HEK293T (cell line): ENCODE measurements at regions not wholly inside any gene's neighbourhood (a gene's known extent, or its start where the extent isn't known, plus 50 kb on each side); places are given as distances from the start of the nearest gene placed in this dataset.

Source experiments
- ARNT ChIP-seq: fragments of 450-650 bp; IDR thresholded peaks from 2 replicates; pipeline ENCODE4 v1.6.1; 2017; ENCODE audit warnings: mild to moderate bottlenecking
- BHLHE40 ChIP-seq: fragments of 450-650 bp; IDR thresholded peaks from 2 replicates; pipeline ENCODE4 v1.6.1; 2016; ENCODE audit warnings: mild to moderate bottlenecking, moderate library complexity, borderline replicate concordance
- ELF4 ChIP-seq: fragments of 450-650 bp; IDR thresholded peaks from 2 replicates; pipeline ENCODE4 v1.6.1; 2017; ENCODE audit warnings: antibody characterized with exemption
- FOXA1 ChIP-seq: fragments of 450-650 bp; IDR thresholded peaks from 2 replicates; pipeline ENCODE4 v1.6.1; 2016; ENCODE audit warnings: mild to moderate bottlenecking
- FOXK2 ChIP-seq: fragments of 450-650 bp; IDR thresholded peaks from 2 replicates; pipeline ENCODE4 v1.6.1; 2016; ENCODE audit warnings: mild to moderate bottlenecking
- FOXM1 ChIP-seq: fragments of 450-650 bp; IDR thresholded peaks from 2 replicates; pipeline ENCODE4 v1.6.1; 2017; ENCODE audit warnings: mild to moderate bottlenecking, borderline replicate concordance
- HDGF ChIP-seq: fragments of 450-650 bp; IDR thresholded peaks from 2 replicates; pipeline ENCODE4 v1.6.1; 2017; ENCODE audit warnings: antibody characterized with exemption, borderline replicate concordance
- L3MBTL2 ChIP-seq: fragments of 450-650 bp; conservative IDR thresholded peaks from 2 replicates; pipeline ENCODE4 v1.6.1; 2016; ENCODE audit warnings: mild to moderate bottlenecking
- LEF1 ChIP-seq: fragments of 450-650 bp; IDR thresholded peaks from 2 replicates; pipeline ENCODE4 v1.6.1; 2017; ENCODE audit warnings: mild to moderate bottlenecking, borderline replicate concordance
- NFRKB ChIP-seq: fragments of 450-650 bp; IDR thresholded peaks from 2 replicates; pipeline ENCODE4 v1.6.1; 2016; ENCODE audit warnings: mild to moderate bottlenecking, moderate library complexity
- SP1 ChIP-seq: fragments of 450-650 bp; IDR thresholded peaks from 2 replicates; pipeline ENCODE4 v1.6.1; 2017
- SUZ12 ChIP-seq: fragments of 450-650 bp; IDR thresholded peaks from 2 replicates; pipeline ENCODE4 v1.6.1; 2016; ENCODE audit warnings: mild to moderate bottlenecking
- TARDBP ChIP-seq: fragments of 450-650 bp; IDR thresholded peaks from 2 replicates; pipeline ENCODE4 v1.6.1; 2016

- no peak for TF ChIP-seq FOXA1
- TF ChIP-seq SP1: no peak
- no peak for TF ChIP-seq SUZ12
- TF ChIP-seq FOXM1: no peak
- no peak for TF ChIP-seq HDGF
- TF ChIP-seq BHLHE40: no peak
- no peak for TF ChIP-seq NFRKB
- no peak for TF ChIP-seq TARDBP
- TF ChIP-seq ELF4: no peak
- TF ChIP-seq ARNT: no peak
- no peak for TF ChIP-seq L3MBTL2
- TF ChIP-seq LEF1: no peak
- TF ChIP-seq FOXK2: no peak
Measured at GRCh38 chr3:124056846-124057245, 64.9 kb upstream of the ROPN1 start.
